ENCODE measurements at regions not wholly inside any gene's neighbourhood (a gene's known extent, or its start where the extent isn't known, plus 50 kb on each side); places are given as distances from the start of the nearest gene placed in this dataset.

GRCh38 chr9:99762470-99762869 lies 59.2 kb upstream of the NR4A3 start:
- no peaks in the 10 kb centered on the region for H3K27me3 ChIP-seq (ENCODE audit: insufficient read depth, low read length, poor library complexity)
- H3K9ac ChIP-seq (ENCODE audit: low read depth, low read length), result no peak overlapping the region
- no peak overlapping the region for H2AFZ ChIP-seq (ENCODE audit: low read depth, low read length)
- no peak overlapping the region for H3K4me2 ChIP-seq (ENCODE audit: insufficient read depth, low read length)
- no peak overlapping the region for H3K27ac ChIP-seq (ENCODE audit: low read length)
- TF ChIP-seq CTCF (IDR thresholded peaks at IDR 0.05; ENCODE audit: borderline replicate concordance, extremely low read depth, low read length, poor library complexity, severe bottlenecking) (no peak), EZH2 (IDR thresholded peaks at IDR 0.05; ENCODE audit: borderline replicate concordance, low read depth, low read length, severe bottlenecking) (no peak)
- H3K79me2 ChIP-seq (ENCODE audit: insufficient read depth, low read length), result no peaks in the 10 kb centered on the region
- no peaks in the 10 kb centered on the region for H4K20me1 ChIP-seq (ENCODE audit: insufficient read depth, low read length)
- H3K4me3 ChIP-seq (ENCODE audit: low read depth in 1 of 2, low read length in 2 of 2), result no peak overlapping the region
- no peaks in the 10 kb centered on the region for H3K36me3 ChIP-seq (ENCODE audit: insufficient read depth, low read length)
- H3K4me1 ChIP-seq (ENCODE audit: insufficient read depth, low read length), result no peaks in the 10 kb centered on the region
- no peak for DNase-seq
- no peak for ATAC-seq (ENCODE audit: insufficient read depth, low read depth)
- H3K9me3 ChIP-seq (ENCODE audit: insufficient read depth, low read length, severe bottlenecking), result no peaks in the 10 kb centered on the region

Measured in DND-41 (cell line).